Pancreas (tissue), 10 donors: ENCODE measurements at regions not wholly inside any gene's neighbourhood (a gene's known extent, or its start where the extent isn't known, plus 50 kb on each side); places are given as distances from the start of the nearest gene placed in this dataset.

Source experiments
- ATAC-seq, 4 donors: fragments of 200-7000 bp; cut with Tn5 transposase; one replicate each; pipeline versions ENCODE4 v1.8.0 to v1.9.1; 2020; ENCODE audit warnings: mild to moderate bottlenecking in 4 of 4, moderate library complexity in 4 of 4
- DNase-seq, 6 donors: peaks; one replicate each; pipeline ENCODE4 v3.0.0-alpha.2; 2020
- FAIRE-seq: peaks from 2 replicates; lab custom pipeline; 2012; peaks lifted over from hg19 to GRCh38; lab: Jason Lieb, UNC
- H3K27ac ChIP-seq, 4 donors: fragments of 200-600 bp; sonication (generic); 1 replicate in 3 of 4; 2 replicates in 1 of 4; pipeline versions ENCODE4 v1.5.0 to v1.8.0; 2020
- H3K27me3 ChIP-seq, 4 donors: fragments of 200-600 bp; one replicate each; pipeline ENCODE4 v1.8.0; 2021
- H3K36me3 ChIP-seq, 3 donors: fragments of 200-600 bp; sonication (generic) in 1 of 3; one replicate each; pipeline versions ENCODE4 v1.5.0 to v1.8.0; 2020 to 2021
- H3K4me1 ChIP-seq, 3 donors: fragments of 200-600 bp; one replicate each; pipeline ENCODE4 v1.8.0; 2021
- H3K4me3 ChIP-seq, 4 donors: fragments of 200-600 bp; sonication (generic) in 2 of 4; one replicate each; pipeline versions ENCODE4 v1.5.0 to v1.8.0; 2020 to 2021
- H3K9me3 ChIP-seq, 4 donors: fragments of 200-600 bp; one replicate each; pipeline ENCODE4 v1.8.0; 2021
- WGBS, 2 donors: extraction: QIAGEN DNeasy Blood & Tissue Kit; methylation state at CpG; one replicate each; pipeline ENCODE4 v1.1.7; 2013; 5-methylcytosine and 5-hydroxymethylcytosine counted together
- intact Hi-C, 3 donors: fragments of 100-400 bp; cut with DNase I; formaldehyde crosslinking; loops; one replicate each; pipeline versions ENCODE4 v1.11.1 to v1.14.2; 2022
- TF ChIP-seq, protein P1 (sequence below), 4 donors: fragments of 200-600 bp; sonication (generic) in 3 of 4; IDR thresholded peaks; one replicate each; pipeline versions ENCODE4 v1.5.0 to v1.8.0; 2021; ENCODE audit warnings: antibody characterized with exemption in 4 of 4
- donor health status: healthy with polysubstance abuse.
- donor health status: DM: no; HTN: no; CAD: no; lungs with moderate emphysema.
- donor health status: DM: no; HTN: no; CAD: no.
- donor health status: control.
- donor health status: control.
- donor health status: Bipolar disorder and iron deficiency.
- donor health status: DM: yes; HTN: yes; CAD: no.
- donor health status: DM: no; HTN: no; CAD: no.
- donor health status: DM: no; HTN: no; CAD: no.
- donor health status: DM: yes; HTN: yes; CAD: no.

DNA sequence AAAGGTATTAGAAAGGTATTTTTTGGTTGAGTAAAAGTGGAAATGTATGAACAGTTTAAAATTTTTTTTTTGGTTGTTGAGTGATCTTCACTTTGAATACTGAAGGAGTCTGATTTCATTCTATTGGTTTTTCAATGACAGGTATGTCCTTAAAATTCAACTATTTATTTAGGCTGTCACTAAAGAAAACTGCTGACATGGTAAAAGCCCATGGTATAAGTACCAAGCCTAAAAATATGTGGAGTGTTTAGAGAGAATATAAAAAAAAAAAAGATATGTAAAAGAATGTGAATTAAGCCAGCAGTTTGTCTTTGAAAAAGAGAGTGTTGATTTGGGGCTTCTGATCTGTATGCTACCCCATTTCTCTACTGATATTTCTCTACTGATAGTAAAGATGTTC lies 90.3 kb upstream of the SUCLG2 start:
- Histone ChIP-seq H3K27me3 (no peaks in the 10 kb centered on the region), H3K9me3 (no peaks in the 10 kb centered on the region), H3K4me3 (no peak overlapping the region), H3K36me3 (no peaks in the 10 kb centered on the region), H3K27ac (no peak overlapping the region), H3K4me1 (no peaks in the 10 kb centered on the region)
- TF ChIP-seq, protein P1, sequence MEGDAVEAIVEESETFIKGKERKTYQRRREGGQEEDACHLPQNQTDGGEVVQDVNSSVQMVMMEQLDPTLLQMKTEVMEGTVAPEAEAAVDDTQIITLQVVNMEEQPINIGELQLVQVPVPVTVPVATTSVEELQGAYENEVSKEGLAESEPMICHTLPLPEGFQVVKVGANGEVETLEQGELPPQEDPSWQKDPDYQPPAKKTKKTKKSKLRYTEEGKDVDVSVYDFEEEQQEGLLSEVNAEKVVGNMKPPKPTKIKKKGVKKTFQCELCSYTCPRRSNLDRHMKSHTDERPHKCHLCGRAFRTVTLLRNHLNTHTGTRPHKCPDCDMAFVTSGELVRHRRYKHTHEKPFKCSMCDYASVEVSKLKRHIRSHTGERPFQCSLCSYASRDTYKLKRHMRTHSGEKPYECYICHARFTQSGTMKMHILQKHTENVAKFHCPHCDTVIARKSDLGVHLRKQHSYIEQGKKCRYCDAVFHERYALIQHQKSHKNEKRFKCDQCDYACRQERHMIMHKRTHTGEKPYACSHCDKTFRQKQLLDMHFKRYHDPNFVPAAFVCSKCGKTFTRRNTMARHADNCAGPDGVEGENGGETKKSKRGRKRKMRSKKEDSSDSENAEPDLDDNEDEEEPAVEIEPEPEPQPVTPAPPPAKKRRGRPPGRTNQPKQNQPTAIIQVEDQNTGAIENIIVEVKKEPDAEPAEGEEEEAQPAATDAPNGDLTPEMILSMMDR (IDR thresholded peaks at IDR 0.05) = no peak
- ATAC-seq (no peak), DNase-seq (no peak), FAIRE-seq (no peak)
- intact Hi-C loops = no loop called here

DNA sequence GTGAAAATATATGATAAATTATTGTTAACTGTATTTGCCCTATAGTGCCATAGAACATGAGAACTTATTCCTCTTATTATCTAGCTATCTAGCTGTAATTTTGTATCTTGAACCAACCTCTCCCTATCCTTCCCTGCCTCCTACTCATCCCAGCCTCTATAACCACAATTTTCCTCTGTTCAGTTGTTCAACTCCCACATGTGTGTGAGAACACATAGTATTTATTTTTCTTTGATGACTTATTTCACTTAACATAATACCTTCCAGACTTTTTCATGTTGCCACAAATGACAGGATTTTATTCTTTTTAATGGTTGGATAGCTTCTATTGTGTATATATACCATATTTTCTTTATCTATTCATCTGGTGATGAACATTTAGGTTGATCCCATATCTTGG lies 85.4 kb upstream of the SUCLG2 start:
- FAIRE-seq (no peak), ATAC-seq (no peak), DNase-seq (no peak)
- H3K9me3 ChIP-seq = no peaks in the 10 kb centered on the region
- H3K27ac ChIP-seq = no peak overlapping the region
- no peaks in the 10 kb centered on the region for H3K36me3 ChIP-seq
- H3K27me3 ChIP-seq = no peaks in the 10 kb centered on the region
- H3K4me3 ChIP-seq = no peak overlapping the region
- no peaks in the 10 kb centered on the region for H3K4me1 ChIP-seq
- TF ChIP-seq, protein P1 (IDR thresholded peaks at IDR 0.05) = no peak
- intact Hi-C loops = no loop called here

GRCh38 chr3:67737906-67738865 lies 83.8 kb upstream of the SUCLG2 start:
- DNase-seq = no peak
- ATAC-seq = no peak
- 93 to 97% methylated on average over 9 of the region's 9 CpGs for WGBS, 2 donors

DNA sequence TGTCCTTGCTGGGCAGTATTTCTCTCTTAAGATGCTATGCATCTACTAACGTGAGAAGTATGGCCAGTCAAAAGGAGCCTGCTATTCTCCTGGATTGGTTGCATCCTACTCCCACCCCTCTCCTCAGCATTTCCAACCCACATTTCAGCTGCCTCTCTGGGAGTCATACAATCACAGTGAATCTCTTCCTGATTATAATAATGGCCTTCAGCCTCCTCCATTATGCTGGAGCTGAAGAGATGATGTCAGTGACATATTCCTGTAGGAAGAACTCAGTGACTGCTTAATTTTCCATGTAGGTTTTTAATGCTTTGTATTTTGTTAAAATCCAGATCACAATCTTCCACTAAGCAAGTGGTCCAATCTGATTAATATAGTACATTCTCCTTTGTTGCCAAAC lies 82.7 kb upstream of the SUCLG2 start:
- intact Hi-C loops = no loop called here

More at GRCh38 chr3:67737906-67738865, 83.8 kb upstream of the SUCLG2 start:
- no peak for FAIRE-seq
- H3K27me3 ChIP-seq = no peaks in the 10 kb centered on the region
- H3K9me3 ChIP-seq = no peaks in the 10 kb centered on the region
- H3K4me1 ChIP-seq = no peaks in the 10 kb centered on the region
- no peaks in the 10 kb centered on the region for H3K36me3 ChIP-seq
- no peak overlapping the region for H3K4me3 ChIP-seq
- TF ChIP-seq, protein P1 (IDR thresholded peaks at IDR 0.05) = no peak
- no peak overlapping the region for H3K27ac ChIP-seq
- intact Hi-C loops = no loop called here

More for the DNA sequence above, 82.7 kb upstream of the SUCLG2 start:
- Histone ChIP-seq H3K4me3 (no peak overlapping the region), H3K27ac (no peak overlapping the region), H3K4me1 (no peaks in the 10 kb centered on the region), H3K36me3 (no peaks in the 10 kb centered on the region), H3K27me3 (no peaks in the 10 kb centered on the region), H3K9me3 (no peaks in the 10 kb centered on the region)
- no peak for ATAC-seq
- TF ChIP-seq, protein P1 (IDR thresholded peaks at IDR 0.05) = no peak
- DNase-seq = no peak
- 93 to 98% methylated on average over 1 of the region's 1 CpG for WGBS, 2 donors
- no peak for FAIRE-seq
